ENCODE measurements at regions not wholly inside any gene's neighbourhood (a gene's known extent, or its start where the extent isn't known, plus 50 kb on each side); places are given as distances from the start of the nearest gene placed in this dataset.
"Not testable (repeated sequence)": the region's sequence is repeated elsewhere in the genome, so short reads cannot be mapped to it uniquely, and the experiment has no call there.

DNA sequence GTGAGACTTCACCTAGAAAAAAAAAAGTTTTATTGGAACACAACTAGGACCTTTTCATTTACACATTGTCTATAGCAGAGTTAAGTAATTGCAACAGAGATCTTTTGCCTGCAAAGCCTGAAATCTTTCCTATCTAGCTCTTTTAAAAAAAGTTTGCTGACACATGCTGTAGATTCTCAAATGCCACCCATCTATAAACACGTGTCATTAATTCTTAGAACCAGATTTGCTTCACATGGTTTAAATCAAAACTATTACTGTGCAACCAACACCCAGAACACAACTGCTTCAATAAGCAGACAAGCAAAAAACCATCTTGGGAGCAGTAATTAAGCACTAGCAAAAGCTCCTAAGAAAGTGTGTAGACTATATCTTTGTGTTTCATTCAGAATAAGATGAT, 55.0 kb downstream of the OXSM start:
- DNase-seq (ENCODE audit: extremely low read depth, low read depth, low spot score): no peak

DNA sequence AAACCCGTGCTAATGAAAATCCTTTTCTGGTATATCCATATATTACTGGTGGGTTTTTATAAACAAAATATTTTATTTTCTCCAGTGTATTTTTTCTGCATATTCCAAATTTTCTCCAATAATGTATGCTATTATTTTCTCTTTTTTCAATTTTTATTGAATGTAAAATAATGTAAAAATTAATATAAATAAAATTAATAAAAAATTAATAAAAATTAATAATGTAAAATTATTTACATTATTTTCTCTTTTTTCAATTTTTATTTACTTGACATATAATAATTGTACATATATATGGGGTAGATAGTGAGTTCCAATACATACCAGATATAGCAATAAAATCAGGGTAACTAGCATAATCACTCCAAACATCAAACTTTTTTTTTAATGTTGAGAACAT, 56.4 kb downstream of the OXSM start:
- DNase-seq (ENCODE audit: extremely low read depth, low read depth, low spot score): no peak

DNA sequence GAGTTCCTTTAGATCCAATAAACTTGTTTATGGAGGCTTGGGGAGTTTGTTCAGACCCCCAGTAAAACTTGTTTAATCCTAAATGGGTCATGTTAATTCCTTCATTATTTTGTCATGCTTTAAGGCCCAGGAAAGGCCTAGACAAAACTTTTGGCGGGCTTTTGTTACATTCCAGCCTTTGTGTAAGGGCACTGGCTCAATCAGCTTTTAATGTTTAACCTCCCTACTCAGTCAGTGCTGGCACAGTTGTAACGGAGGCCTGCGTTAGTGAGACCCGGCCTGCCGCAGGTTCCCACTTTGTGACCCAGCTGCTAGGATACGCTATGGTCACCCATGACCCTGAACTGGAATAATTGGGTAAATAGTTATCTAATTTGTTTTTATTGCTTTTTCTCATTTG, 59.2 kb downstream of the OXSM start:
- no peak for DNase-seq (ENCODE audit: extremely low read depth, low read depth, low spot score)

DNA sequence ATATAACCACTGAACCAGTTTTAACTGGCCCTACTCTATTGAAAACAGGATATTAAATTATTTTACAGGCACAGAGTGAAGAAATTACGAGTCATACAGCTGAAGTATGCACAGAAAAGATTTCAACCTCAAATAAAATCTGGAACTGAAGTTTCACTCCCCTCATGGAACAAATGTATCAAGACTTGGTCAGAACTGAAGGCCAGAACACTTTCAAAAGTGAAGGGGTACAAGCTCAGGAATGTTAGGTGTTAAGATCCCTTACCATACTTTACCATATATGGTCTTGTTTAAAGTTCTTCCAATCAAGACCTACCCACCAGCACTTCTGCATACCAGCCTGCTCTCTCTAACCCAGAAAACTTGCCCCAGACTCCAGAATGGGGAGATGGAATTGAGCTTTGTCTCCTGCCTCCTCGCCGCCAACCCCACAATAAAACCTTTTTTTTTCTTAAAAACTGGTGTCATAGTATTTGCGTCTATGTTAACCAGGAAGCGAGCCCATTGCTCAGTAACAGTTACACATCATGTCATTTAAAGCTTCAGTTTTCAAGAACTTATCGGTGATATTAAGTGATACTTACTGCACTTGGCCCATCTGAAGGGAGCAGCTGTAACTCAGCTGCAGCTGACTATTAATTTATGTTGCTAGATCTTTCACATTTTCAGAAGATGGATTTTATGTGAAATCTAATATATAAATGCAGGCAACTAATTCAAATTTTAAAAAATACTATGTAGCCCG, 59.9 kb downstream of the OXSM start:
- no peak for DNase-seq (ENCODE audit: extremely low read depth, low read depth, low spot score)

DNA sequence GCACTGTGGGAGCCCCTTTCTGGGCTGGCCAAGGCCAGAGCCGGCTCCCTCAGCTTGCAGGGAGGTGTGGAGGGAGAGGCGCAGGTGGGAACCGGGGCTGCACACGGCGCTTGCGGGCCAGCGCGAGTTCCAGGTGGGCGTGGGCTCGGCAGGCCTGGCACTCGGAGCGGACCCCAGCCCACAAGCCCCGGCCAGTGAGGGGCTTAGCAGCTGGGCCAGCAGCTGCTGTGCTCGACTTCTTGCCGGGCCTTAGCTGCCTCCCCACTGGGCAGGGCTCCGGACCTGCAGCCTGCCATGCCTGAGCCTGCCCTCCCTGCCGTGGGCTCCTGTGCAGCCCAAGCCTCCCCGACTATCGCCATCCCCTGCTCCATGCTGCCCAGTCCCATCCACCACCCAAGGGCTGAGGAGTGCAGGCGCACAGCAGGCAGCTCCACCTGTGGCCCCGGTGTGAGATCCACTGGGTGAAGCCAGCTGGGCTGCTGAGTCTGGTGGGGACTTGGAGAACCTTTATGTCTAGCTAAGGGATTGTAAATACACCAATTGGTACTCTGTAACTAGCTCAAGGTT, 61.9 kb downstream of the OXSM start:
- DNase-seq (ENCODE audit: extremely low read depth, low read depth, low spot score): not testable (repeated sequence)

DNA sequence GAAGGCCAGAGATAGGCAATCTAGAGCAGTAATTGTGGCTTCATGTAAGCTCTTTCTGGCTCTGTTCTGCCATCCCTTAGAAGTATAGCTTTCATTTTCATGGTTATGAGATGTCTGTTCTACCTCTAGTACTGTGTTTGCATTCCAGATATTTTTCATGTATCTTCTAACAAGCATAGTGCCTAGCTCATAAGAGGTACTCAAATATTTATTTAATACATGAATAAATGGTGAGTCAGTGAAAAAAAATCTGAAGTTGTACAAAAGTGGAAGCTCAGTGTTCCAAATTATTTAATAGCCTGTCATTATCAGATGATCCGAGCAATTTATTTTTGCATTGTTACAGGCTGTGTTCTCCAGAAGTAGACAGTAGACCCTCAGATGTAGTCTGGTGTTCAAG, 64.3 kb downstream of the OXSM start:
- DNase-seq (ENCODE audit: extremely low read depth, low read depth, low spot score): no peak

DNA sequence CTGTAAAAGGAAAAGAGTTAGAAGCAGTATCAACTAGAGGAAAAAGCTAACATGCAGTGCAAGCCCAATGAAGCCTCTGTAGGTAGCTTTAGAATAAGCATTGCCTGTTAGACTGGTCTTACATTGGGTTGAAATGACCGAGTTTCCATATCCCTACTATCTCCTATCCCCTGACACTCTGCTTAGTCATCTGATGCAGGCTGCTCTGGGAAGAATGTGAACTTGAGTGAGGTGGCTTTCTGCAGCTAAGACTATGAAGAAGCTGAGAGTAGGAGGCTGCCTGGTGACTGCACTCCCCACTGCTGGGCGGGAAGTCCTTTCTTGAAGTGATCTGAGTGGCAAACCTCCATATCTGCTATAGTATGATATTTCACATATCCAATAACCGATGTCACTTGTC, 64.7 kb downstream of the OXSM start:
- no peak for DNase-seq (ENCODE audit: extremely low read depth, low read depth, low spot score)

DNA sequence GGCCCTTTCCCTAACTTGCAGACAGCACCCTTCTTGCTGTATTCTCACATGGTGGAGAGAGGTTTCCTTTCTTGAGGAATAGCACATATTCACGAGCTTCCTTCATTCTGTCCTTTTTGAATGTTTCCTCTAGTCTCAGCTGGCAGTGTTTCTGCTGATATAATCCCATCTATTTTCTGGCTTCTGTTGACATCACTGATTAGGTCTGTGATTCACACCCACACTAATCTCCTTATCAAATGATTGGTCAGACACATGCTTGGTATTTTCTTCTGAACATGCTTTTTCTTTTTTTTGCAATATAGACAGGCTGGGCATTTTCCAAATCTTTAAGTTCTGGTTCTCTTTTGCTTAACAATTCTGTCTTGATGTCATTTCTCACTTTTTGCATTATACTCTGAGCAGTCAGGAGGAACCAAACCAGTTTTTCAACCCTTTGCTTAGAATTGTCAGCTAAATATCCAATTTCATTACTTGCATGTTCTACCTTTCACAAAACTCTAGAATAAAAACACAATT, 65.4 kb downstream of the OXSM start:
- DNase-seq (ENCODE audit: extremely low read depth, low read depth, low spot score): no peak

DNA sequence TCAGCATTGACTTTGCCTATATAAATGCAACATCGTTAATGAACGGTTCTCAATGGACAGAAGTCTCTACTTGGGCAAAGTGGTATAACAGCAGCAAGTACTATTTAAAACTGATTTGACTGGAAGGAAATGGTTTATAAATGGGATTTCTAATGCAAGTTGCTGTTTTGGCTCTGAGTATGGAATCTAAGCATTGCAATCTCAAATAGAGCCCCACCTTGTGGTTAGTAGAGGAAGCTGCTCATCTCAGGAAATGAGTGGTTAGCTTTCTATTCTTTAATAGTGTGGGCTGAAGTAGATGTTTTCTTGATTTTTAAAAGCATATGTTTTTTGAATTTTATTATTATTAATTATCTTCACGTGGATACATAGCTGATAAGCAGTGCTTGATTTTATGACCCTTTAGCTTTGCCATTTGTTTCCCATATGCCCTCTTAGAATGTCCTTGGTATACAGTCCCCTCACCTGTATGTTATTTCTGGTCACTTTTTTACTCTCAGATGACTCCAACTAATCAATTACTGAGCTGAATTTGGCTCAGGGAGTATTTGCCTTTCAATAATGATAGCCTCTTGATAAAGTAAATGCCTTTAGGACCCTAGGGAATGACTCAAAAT, 67.1 kb downstream of the OXSM start:
- no peak for DNase-seq (ENCODE audit: extremely low read depth, low read depth, low spot score)

DNA sequence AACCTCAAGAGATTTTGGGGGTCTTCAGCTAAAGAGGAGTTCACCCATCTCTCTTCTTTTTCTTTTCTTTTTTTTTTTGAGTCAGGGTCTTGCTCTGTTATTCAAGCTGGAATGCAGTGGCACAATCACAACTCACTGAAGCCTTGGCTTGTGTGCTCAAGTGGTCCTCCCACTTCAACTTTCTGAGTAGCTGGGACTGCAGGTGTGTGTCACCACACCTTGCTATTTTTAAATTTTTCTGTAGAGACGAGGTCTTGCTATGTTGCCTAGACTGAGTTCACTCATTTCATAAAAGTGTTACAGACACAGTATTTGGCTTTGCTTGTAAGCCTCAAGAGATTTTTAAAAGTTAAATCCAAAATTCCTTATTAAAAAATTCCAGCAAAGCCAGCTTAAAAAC, 71.7 kb downstream of the OXSM start:
- no peak for DNase-seq (ENCODE audit: extremely low read depth, low read depth, low spot score)

DNA sequence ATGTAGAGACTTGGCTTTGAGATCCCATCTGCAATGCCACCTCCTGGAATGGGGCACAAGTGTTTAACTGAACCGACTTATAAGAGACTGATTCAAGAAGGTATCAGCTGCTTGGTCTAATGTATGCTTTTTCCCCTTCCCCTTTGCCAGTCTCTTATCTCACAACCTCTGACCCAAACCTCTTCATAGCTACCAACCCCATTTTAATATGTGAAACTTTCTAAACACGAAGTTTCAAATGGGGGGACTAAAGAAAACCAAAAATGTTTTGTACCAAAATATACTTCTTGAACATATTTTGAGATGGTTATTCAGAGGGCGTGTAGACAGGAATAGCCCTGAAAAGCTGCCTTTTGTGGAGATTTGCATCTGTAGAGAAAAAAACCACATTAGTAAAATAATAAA, 73.1 kb downstream of the OXSM start:
- DNase-seq (ENCODE audit: extremely low read depth, low read depth, low spot score): no peak

DNA sequence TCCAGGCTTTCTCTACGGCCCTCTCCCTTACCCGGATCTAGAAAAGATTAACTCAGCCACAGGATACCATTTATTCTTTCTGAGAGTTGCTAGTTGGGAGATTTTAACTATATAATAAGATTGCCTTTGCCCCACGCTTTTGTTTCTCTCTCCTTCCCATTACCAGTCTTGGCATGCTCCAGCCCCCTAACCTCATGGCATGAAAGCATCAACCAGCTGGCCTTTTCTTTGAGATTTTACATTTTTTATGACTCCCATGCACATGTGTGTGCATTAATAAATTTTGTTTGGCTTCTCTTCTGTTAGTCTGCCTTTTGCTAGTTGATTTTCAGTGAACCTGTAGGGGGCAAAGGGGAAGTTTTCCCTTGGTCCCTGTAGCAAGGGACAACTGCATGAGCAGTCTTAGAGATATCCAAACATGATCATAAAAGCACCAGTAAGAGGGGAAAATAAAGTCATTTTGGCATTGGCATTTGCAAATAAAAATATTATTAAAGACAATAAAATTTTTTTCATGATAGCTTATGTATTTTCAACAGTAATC, 73.6 kb downstream of the OXSM start:
- no peak for DNase-seq (ENCODE audit: extremely low read depth, low read depth, low spot score)

DNA sequence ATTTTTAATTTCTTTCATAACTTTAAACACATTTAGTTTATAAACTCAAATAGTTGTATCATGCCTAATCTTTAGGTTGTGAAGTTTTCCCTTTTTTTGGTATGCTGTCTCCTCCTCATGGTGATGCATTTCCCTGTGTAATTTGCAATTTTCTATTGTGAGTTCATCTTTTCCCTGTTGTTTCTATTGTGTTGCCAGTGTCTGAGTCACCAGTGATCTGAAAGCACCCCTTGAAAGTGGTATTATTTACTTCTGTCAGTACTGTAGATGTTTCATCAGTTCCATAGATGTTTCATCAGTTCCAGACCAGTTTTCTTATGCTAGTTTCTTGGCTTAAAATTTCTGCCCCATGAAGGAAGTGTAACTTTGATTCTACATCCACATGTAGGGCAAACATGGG, 80.6 kb downstream of the OXSM start:
- no peak for DNase-seq (ENCODE audit: extremely low read depth, low read depth, low spot score)

DNA sequence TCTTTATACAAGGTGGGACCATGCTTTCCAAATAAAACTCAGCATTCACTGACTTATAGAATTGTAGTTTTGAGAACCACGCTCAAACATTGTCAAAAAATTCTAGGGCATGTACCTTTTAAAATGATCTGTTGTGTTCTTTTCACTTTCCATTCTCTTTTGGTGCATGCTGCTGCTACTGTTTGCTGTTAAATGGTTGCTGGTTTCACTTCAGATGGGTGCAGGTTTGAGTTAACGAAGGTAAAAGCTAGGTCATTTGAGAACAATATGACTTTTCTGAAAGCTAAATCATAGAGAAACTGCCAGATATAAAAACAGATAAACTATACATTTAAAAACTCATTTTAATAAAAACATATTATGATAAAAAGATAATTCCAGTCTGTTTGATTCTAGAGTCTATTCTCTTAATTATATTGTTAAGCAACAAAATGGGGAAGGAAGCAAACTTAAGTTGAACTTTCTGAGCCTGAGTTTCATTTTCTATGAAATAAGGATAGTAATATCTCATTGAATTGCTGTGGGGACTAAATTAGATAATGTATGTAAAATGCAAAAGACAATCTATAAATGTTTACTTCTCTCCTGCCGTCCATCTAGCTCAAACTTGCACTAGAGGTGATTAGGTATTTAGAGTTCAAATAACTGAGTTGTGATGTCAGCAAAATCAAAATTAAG, 82.4 kb downstream of the OXSM start:
- DNase-seq (ENCODE audit: extremely low read depth, low read depth, low spot score): no peak

DNA sequence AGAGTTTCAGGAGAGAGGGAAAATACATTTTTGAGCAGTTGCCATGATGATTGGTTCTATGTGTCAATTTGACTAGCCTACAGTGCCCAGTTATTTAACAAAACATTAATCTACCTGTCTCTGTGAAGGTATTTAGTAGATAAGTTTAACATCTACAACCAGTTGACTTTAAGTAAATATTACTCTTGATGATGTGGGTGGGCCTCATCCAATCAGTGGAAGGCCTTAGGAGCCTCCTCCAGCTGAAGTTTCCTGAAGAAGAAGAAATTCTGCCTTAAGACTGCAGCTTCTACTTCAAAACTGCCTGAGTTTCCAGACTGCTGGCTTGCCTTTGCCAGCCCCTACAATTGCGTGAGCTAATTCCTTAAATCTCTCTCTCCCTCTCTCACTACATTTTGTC, 93.6 kb downstream of the OXSM start:
- no peak for DNase-seq (ENCODE audit: extremely low read depth, low read depth, low spot score)

DNA sequence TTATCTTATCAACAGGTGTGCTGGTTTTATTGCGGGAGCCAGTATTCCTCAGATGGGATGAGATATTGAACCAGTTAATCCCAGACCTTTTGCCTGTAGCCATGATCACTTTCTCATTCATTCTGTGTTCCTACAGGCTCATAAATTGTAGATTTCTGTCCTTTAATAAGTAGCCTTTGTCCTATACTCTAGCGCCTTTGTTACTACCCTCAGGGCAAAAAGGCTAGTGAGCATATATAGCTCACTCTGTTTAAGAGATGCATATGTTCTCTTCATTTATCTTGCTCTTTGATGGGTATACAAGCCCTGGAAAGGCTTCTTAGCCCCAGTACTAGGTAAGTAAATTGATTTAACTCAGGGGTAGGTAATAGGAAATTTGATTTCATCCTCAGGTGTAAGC, 95.1 kb downstream of the OXSM start:
- no peak for DNase-seq (ENCODE audit: extremely low read depth, low read depth, low spot score)

DNA sequence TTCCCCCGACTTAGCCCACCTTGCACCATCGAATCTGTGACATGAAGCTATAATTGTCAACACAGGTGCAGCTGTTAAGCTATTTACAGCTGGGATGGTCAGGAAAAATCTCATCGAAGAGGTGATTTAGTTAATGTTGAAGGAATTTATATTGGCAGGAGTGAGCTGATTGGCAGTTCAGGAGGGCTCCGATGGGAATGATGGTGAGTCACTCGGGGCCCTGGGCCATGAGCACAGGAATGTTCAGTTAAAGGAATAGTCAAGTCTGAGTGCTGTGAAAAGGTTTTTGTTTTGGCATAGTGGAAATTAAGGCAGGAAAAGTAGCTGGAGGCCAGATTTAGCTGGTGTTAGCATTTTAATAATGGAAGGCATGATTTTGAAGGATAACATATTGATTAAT, 95.7 kb downstream of the OXSM start:
- no peak for DNase-seq (ENCODE audit: extremely low read depth, low read depth, low spot score)

DNA sequence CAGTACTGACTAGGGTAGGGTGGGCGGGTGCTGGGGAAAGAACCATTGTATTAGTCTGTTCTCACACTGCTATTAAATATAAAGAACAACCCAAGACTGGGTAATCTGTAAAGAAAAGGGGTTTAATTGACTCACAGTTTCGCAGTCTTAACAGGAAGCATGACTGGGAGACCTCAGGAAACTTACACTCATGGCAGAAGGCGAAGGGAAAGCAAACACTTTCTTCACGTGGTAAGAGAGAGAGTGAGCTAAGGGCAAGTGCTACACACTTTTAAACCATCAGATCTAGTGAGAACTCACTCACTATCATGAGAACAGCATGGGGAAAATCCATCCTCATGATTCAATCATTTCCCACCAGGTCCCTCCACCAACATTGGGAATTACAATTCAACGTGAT, 98.0 kb downstream of the OXSM start:
- DNase-seq (ENCODE audit: extremely low read depth, low read depth, low spot score): no peak

DNA sequence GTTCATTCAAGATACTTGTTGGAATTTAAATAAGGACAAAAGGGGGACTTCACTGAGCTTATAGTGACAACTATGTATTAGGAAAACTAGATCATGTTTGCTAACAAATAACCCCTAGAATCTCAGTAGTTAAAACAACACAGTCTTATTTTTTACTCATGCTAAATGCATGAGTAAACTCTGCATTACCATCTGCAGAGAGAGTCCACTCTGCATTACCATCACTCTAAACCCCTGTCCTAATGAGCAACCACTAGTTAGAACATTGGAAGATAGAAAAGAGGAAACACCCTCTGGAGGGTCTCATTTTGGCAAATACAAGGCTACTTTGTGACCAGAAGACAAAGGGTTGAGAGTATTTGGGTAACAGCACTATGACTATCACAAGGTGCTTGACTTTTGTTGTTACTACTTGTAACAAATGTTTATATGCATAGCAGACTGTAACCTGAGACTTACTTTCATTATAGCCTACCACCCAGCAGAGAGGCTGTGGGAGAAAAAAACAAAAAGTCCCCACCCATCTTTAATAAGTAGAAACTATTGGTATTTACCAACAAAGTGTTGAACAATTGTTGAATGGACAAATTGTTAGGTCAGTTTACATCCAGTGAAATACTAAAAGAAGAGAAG, 99.1 kb downstream of the OXSM start:
- DNase-seq (ENCODE audit: extremely low read depth, low read depth, low spot score): no peak

DNA sequence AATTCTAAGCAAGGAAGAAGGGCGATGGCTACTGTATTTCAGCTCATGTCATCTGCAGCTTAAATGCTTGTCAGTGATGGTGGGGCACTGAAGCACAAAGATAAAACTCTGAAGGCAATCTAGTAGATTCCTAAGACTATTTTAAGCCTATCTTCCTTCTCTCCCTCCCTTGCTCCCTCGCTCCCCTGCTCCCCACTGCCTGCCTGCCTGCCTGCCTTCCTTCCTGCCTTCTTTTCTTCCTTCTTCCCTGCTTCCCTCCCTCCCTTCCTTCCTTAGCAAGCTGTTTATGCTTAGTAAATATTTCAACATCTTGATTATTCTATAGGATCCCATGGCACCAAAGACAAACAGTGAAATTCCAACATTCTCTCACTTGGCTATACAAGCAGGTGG, 99.6 kb downstream of the OXSM start:
- DNase-seq (ENCODE audit: extremely low read depth, low read depth, low spot score): no peak

DNA sequence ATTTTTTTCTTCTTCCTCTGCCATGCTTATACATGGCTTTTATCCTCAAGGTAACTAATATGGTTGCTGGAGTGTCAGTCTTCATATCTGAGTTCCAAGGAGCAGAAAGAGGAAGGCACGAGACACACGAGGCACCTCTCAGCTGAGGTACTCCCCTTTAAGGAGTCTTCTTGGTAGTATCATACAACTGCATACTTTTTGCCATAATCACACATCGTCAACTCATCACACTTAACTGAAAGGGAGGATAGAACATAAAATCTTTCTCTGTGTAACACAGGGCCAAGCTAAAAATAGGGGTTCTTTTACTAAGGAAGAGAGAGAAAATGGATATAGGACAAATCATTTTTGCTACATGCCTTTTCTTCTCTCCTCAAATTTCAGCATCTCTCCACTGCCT, 104.2 kb downstream of the OXSM start:
- no peak for DNase-seq (ENCODE audit: extremely low read depth, low read depth, low spot score)

Data from glomerular endothelial cell (primary cell).